Activated CD4-positive, alpha-beta memory T cell treated with anti-CD3 and anti-CD28 coated beads, Interleukin-2, amount 10 ng/mL, durations not matched to agents 7 days and 5 days (primary cell): ENCODE measurements at regions not wholly inside any gene's neighbourhood (a gene's known extent, or its start where the extent isn't known, plus 50 kb on each side); places are given as distances from the start of the nearest gene placed in this dataset.
"Not testable (repeated sequence)": the region's sequence is repeated elsewhere in the genome, so short reads cannot be mapped to it uniquely, and the experiment has no call there.

Experiments
- CTCF ChIA-PET: fragments of 350-600 bp; sonication (Branson Sonifier 250); formaldehyde crosslinking; loops from one replicate; lab custom pipeline; 2021; ENCODE audit warnings: antibody characterized with exemption, inconsistent platforms; lab: Charles Lee
- POLR2A ChIA-PET: fragments of 350-600 bp; sonication (Branson Sonifier 250); formaldehyde crosslinking; loops from one replicate; lab custom pipeline; 2021; ENCODE audit warnings: antibody characterized with exemption; lab: Charles Lee
- DNase-seq: peaks from one replicate; pipeline ENCODE4 v3.0.0-alpha.2; 2020
- H3K27ac Mint-ChIP-seq: one replicate; pipeline ENCODE4 v1.8.0; 2021; ENCODE audit warnings: mild to moderate bottlenecking, mixed read lengths
- H3K27me3 Mint-ChIP-seq: one replicate; pipeline ENCODE4 v1.8.0; 2021; ENCODE audit warnings: mixed read lengths
- H3K36me3 Mint-ChIP-seq: one replicate; pipeline ENCODE4 v1.8.0; 2021; ENCODE audit warnings: low read depth, mixed read lengths
- H3K4me1 Mint-ChIP-seq: one replicate; pipeline ENCODE4 v1.8.0; 2021; ENCODE audit warnings: mixed read lengths
- H3K4me3 Mint-ChIP-seq: one replicate; pipeline ENCODE4 v1.8.0; 2021; ENCODE audit warnings: mild to moderate bottlenecking, mixed read lengths
- H3K9me3 Mint-ChIP-seq: one replicate; pipeline ENCODE4 v1.8.0; 2021; ENCODE audit warnings: mixed read lengths

DNA sequence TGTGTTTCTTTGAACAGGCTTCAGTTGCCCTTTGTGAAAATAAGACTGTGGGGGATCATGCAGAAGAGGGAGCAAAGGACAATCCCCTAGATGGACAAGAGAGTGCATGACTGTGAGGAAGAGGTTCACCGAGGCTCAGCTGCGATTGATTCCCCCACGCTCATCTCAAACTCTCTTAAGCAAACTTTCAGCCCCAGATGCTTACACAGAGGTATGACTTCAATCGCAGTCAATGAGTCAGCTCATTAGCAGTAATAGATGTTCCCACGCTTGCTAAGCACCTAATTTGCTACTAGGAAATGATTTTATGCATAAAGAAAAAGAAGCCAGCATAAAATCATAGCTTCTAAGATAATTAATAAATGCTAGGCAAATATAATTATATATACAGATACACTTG, 2256.1 kb upstream of the AGA start:
- ChIA-PET CTCF (no interaction called here), POLR2A (no interaction called here)
- DNase-seq, result no peak
- Mint-ChIP-seq H3K27me3 (no peaks in the 10 kb centered on the region), H3K36me3 (no peaks in the 10 kb centered on the region), H3K4me3 (no peak overlapping the region), H3K9me3 (peaks cover 6% of the 10 kb centered on the region), H3K4me1 (no peaks in the 10 kb centered on the region), H3K27ac (no peak overlapping the region)

DNA sequence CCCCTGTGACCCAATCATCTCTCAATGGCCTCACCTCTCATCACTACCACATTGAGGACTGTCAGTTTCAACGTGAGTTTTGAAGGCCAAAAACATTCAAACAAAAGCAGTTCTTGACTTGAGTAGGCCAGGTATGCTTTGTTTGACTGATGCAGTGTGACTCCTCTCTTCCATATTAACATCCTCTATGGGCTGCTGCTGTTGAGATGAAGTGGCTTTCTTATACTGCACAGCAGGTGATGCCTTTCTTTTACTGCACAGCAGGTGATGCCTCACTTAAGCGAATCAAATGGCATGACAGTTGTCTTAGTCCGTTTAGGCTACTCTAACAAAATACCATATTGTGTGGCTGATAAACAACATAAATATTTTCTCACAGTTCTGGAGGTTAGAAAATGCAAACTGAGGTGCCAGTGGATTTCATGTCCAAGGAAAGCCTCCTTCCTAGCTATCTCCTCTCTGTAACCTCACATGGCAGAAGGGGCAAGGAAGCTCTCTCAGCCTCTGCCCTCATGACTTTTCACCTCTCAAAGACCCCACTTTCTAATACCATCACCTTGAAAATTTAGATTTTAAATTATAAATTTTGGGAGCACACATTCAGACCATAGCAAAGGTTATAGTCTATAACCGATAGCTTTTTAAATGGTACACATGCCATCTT, 2267.9 kb upstream of the AGA start:
- POLR2A ChIA-PET, result no interaction called here
- Mint-ChIP-seq H3K9me3 (no peaks in the 10 kb centered on the region), H3K4me3 (no peak overlapping the region), H3K27ac (no peak overlapping the region), H3K36me3 (no peaks in the 10 kb centered on the region), H3K27me3 (no peaks in the 10 kb centered on the region), H3K4me1 (no peaks in the 10 kb centered on the region)
- DNase-seq, result no peak
- CTCF ChIA-PET, result no interaction called here

DNA sequence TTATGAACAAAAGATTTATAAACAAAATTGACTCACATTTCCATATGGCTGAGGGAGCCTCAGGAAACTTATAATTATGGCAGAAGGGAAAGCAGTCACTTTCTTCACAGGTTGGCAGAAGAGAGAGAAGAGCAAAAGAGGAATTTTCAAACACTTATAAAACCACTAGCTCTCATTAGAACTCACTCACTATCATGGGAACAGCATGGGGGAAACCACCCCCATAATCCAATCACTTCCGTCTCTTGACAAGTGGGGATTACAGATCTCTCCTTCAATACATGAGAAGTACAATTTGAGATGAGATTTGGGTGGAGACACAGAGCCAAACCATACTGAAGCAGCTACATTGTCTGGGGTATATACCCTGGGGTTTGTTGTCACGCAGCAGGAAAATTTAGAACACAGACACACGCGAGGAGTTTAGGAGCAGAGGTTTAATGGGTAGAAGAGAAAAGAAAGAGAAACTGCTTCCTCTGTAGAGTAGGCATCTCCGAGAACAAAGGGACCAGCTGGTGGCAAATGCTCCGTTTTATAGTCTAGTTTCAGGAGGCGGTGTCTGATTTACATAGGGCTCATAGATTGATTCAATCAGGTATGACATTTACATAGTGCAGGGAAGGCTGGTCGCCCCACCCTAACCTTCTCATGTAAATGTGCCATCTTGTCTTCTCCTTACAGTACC, 2277.7 kb upstream of the AGA start:
- Mint-ChIP-seq H3K4me1 (no peaks in the 10 kb centered on the region), H3K9me3 (peaks cover 15% of the 10 kb centered on the region), H3K36me3 (no peaks in the 10 kb centered on the region), H3K4me3 (no peak overlapping the region), H3K27ac (no peak overlapping the region), H3K27me3 (no peaks in the 10 kb centered on the region)
- no peak for DNase-seq
- CTCF ChIA-PET, result no interaction called here
- POLR2A ChIA-PET, result no interaction called here

DNA sequence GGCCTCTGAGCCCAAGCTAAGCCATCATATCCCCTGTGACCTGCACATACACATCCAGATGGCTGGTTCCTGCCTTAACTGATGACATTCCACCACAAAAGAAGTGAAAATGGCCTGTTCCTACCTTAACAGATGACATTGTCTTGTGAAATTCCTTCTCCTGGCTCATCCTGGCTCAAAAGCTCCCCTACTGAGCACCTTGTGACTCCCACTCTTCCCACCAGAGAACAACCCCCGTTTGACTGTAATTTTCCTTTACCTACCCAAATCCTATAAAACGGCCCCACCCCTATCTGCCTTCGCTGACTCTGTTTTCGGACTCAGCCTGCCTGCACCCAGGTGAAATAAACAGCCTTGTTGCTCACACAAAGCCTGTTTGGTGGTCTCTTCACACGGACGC, 2284.3 kb upstream of the AGA start:
- H3K9me3 Mint-ChIP-seq, result peaks cover 12% of the 10 kb centered on the region
- H3K4me1 Mint-ChIP-seq, CTCF ChIA-PET, POLR2A ChIA-PET, H3K27ac Mint-ChIP-seq, H3K27me3 Mint-ChIP-seq, DNase-seq, H3K36me3 Mint-ChIP-seq, H3K4me3 Mint-ChIP-seq: not testable (repeated sequence)

DNA sequence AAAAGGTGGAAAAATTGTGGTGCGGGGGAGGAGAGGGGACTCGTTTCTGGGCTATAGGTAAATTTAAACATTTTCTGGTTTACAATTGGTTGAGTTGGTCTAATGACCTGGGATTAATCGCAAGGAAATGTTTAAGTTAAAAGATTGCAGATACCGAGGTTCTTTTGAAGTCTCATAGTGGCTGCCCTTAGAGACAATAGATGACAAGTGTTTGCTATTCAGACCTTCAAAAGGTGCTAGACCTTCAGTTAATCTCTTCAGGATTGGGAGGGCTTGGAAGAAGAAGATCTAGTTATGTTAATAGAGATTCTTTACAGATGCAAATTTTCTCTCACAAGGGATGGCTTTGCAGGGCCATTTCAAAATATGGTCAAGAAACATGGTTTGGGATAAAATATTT, 2286.1 kb upstream of the AGA start:
- no peak overlapping the region for H3K4me3 Mint-ChIP-seq
- no peaks in the 10 kb centered on the region for H3K4me1 Mint-ChIP-seq
- H3K27me3 Mint-ChIP-seq, result no peaks in the 10 kb centered on the region
- no peak for DNase-seq
- POLR2A ChIA-PET, result no interaction called here
- peaks cover 9% of the 10 kb centered on the region for H3K9me3 Mint-ChIP-seq
- CTCF ChIA-PET, result no interaction called here
- no peaks in the 10 kb centered on the region for H3K36me3 Mint-ChIP-seq
- no peak overlapping the region for H3K27ac Mint-ChIP-seq

DNA sequence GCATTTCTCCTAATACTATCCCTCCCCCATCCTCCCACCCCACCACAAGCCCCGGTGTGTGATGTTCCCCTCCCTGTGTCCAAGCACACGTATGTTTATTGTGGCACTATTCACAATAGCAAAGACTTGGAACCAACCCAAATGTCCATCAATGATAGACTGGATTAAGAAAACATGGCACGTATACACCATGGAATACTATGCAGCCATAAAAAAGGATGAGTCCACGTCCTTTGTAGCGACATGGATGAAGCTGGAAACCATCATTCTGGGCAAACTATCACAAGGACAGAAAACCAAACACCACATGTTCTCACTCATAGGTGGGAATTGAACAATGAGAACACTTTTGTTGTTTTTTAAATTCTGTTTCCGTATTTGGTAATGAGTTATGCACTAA, 2294.6 kb upstream of the AGA start:
- H3K9me3 Mint-ChIP-seq, CTCF ChIA-PET, H3K4me3 Mint-ChIP-seq, H3K27ac Mint-ChIP-seq, POLR2A ChIA-PET, H3K4me1 Mint-ChIP-seq, H3K36me3 Mint-ChIP-seq, H3K27me3 Mint-ChIP-seq, DNase-seq: not testable (repeated sequence)

DNA sequence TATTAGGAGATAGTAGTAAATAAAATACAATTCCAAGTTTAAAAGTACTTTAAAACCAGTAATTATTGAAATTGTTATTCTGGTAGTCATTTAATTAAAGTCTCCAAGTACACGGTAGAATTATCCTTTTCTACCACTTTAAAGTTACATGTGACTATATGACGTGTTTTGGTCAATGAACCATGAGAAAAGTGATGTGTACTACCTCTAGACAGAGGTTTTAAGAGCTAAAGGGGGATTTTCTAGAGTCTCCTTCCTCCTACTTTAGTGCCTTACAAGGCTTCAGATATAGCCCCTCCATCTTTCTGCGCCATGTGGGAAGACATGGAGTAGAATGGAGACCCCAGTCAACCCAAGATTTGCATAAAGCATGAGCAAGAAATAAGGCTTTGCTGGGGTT, 2296.6 kb upstream of the AGA start:
- H3K4me1 Mint-ChIP-seq, result no peaks in the 10 kb centered on the region
- ChIA-PET CTCF (no interaction called here), POLR2A (no interaction called here)
- no peaks in the 10 kb centered on the region for H3K36me3 Mint-ChIP-seq
- H3K27ac Mint-ChIP-seq, result no peak overlapping the region
- no peak for DNase-seq
- no peaks in the 10 kb centered on the region for H3K27me3 Mint-ChIP-seq
- H3K9me3 Mint-ChIP-seq, result no peaks in the 10 kb centered on the region
- no peak overlapping the region for H3K4me3 Mint-ChIP-seq

DNA sequence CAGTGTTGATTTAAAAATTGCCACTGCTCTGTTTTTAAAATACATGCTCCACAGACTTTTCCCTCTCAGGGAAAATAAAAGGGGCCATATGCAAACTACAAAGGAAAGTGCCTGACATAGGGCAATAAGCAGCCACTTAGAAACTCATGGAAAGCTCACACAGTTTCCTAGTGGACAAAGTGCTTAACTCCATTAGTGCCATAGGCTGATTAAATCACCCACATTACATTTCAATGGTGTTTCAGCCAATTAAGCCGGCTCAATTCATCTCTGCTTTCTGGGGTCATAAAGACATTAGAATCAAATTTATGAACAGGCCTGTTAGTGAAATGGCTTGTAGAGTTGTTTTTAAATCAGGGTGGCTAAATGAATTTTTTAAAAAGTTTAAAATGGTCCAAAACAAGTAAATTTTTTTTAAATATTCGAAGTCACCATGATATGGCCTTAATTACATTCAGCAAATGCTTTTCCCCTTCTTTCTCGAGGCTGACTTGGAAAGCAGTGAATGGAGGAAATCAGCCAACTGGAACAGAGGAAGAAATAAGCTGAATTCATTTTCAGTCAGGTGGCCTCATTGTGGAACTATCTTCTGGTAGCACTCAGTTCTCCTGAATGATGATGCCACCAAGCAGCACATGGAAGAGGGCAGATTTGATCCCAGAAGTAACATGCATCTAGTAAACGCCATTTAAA, 2305.1 kb upstream of the AGA start:
- Mint-ChIP-seq H3K9me3 (peaks cover 11% of the 10 kb centered on the region), H3K36me3 (no peaks in the 10 kb centered on the region), H3K27ac (no peak overlapping the region), H3K27me3 (no peaks in the 10 kb centered on the region), H3K4me1 (no peaks in the 10 kb centered on the region), H3K4me3 (no peak overlapping the region)
- ChIA-PET POLR2A (no interaction called here), CTCF (no interaction called here)
- DNase-seq, result no peak

DNA sequence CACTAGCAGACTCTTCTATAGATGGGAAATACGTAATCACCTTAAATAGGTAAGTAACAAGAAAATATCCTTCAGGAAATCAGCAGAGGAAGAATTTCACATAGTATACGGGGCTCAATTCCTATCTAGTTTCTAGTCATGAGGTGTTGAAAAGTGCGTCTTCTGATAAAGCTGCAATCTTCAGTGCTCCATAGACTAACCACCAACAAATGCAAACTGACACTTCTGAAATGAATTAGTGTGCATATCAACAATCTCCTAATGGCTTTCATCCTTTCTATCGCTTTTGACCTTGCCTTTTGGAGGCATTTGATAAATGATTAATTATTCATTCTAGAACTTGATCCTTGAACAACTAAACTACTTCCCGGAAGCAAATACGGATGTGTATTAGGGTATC, 2306.6 kb upstream of the AGA start:
- CTCF ChIA-PET, result no interaction called here
- POLR2A ChIA-PET, result no interaction called here
- DNase-seq, result no peak
- no peaks in the 10 kb centered on the region for H3K27me3 Mint-ChIP-seq
- H3K9me3 Mint-ChIP-seq, result peaks cover 11% of the 10 kb centered on the region
- H3K36me3 Mint-ChIP-seq, result no peaks in the 10 kb centered on the region
- no peak overlapping the region for H3K27ac Mint-ChIP-seq
- H3K4me1 Mint-ChIP-seq, result no peaks in the 10 kb centered on the region
- no peak overlapping the region for H3K4me3 Mint-ChIP-seq

DNA sequence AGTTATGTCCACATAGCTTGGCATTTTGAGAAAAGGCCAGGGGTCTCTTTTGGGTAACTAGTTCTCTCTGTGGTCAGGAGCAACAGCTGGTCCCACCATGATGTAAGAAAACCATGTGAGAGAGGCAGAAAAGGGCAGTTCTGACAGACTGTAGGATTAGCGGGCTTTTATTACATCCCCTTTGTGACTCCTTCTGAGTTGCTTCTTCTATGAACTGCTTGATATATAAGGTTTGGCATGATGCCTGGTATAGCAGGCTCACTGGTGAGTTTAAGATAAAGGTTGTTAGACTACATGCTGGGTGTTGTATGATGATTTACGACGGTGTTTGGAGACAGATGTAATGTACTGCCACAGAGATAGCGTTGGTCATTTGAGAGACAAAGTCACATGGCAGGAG, 2308.1 kb upstream of the AGA start:
- no peaks in the 10 kb centered on the region for H3K36me3 Mint-ChIP-seq
- H3K27me3 Mint-ChIP-seq, result no peaks in the 10 kb centered on the region
- H3K4me3 Mint-ChIP-seq, result no peak overlapping the region
- no peak overlapping the region for H3K27ac Mint-ChIP-seq
- peaks cover 9% of the 10 kb centered on the region for H3K9me3 Mint-ChIP-seq
- DNase-seq, result no peak
- no peaks in the 10 kb centered on the region for H3K4me1 Mint-ChIP-seq
- ChIA-PET POLR2A (no interaction called here), CTCF (no interaction called here)

DNA sequence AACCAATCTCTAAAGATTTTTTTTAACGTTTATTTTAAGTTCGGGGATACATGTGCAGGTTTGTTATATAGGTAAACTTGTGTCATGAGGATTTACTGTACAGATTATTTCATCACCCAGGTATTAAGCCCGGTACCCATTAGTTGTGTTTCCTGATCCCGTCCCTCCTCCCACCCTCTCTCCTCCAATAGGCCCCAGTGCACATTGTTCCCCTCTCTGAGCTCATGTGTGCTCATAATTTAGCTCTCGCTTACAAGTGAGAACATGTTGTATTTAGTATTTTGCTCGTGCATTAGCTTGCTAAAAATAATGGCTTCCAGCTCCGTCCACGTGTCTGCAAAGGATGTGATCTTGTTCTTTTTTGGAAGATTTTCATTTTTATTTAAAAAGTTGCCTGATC, 2309.4 kb upstream of the AGA start:
- no peak for DNase-seq
- Mint-ChIP-seq H3K9me3 (peaks cover 5% of the 10 kb centered on the region), H3K4me3 (no peak overlapping the region), H3K36me3 (no peaks in the 10 kb centered on the region), H3K4me1 (no peaks in the 10 kb centered on the region), H3K27me3 (no peaks in the 10 kb centered on the region), H3K27ac (no peak overlapping the region)
- ChIA-PET POLR2A (no interaction called here), CTCF (no interaction called here)

DNA sequence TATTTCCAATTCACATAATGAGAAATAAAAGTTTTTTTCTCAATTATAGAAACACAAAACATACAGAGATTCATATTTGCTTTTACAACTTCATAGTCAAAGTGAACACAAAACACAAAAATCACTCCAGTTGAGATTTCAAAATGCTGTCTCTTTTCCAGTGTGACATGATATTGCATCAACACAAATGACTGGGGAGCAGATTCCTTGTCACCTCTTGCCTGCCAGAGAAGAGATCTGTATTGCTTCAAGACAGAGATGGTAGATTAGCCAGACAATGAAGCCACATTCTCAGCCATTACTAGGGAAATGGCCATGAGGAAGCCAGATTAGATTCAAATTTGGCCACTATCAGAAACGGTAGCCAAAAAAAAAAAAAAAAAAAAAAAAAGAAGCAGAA, 2313.1 kb upstream of the AGA start:
- Mint-ChIP-seq H3K4me3 (no peak overlapping the region), H3K27me3 (no peaks in the 10 kb centered on the region), H3K36me3 (no peaks in the 10 kb centered on the region), H3K27ac (no peak overlapping the region), H3K9me3 (peaks cover 3% of the 10 kb centered on the region), H3K4me1 (no peaks in the 10 kb centered on the region)
- CTCF ChIA-PET, result no interaction called here
- POLR2A ChIA-PET, result interaction anchor here (0.6 kb wide), 1 partner anchor 94 kb away, joined by 3 read pairs; no protein-coding TSS in a partner anchor
- DNase-seq, result no peak

DNA sequence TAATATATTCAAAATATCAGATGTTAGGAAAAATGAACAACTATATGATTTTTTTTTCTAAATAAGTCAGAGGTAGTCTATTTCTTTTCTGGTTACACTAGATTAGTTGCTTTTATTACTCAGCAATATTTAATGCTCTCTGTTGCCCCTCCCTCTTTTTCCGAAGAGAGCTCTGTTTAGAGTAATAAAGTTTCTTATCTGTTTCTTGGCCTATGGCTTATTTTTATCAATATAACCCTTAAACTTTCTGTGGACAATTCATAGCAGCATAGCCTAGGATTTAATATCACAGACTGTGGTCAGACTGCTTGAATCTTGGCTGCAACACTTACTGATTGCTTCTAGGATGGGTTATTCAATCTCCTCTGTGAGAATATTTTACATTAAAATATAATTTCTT, 2315.4 kb upstream of the AGA start:
- ChIA-PET CTCF (no interaction called here), POLR2A (no interaction called here)

DNA sequence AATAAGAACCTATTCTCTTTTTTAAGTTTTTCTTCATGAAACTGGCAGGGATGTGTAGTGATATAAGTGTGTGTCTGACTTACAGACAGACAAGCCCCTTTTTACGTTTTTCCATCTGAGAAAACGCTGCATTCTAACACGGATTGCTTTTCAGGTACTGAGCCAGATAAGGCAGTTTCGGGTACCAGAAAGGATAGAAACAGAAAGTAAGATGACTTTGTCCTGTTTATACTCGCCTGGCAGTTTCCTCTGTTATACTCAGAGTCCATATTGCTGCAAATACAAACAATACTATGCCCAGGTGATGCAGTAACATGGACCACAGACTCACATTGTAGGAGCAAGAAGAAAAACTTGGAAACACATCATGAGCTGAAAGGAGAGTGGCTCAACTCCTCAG, 2320.6 kb upstream of the AGA start:
- H3K4me1 Mint-ChIP-seq, result no peaks in the 10 kb centered on the region

More for the DNA sequence above, 2315.4 kb upstream of the AGA start:
- Mint-ChIP-seq H3K4me3 (no peak overlapping the region), H3K27ac (no peak overlapping the region), H3K9me3 (no peaks in the 10 kb centered on the region), H3K4me1 (no peaks in the 10 kb centered on the region), H3K27me3 (no peaks in the 10 kb centered on the region), H3K36me3 (no peaks in the 10 kb centered on the region)
- DNase-seq, result no peak

More for the DNA sequence above, 2320.6 kb upstream of the AGA start:
- no peak for DNase-seq
- Mint-ChIP-seq H3K27ac (no peak overlapping the region), H3K9me3 (no peaks in the 10 kb centered on the region), H3K36me3 (no peaks in the 10 kb centered on the region), H3K4me3 (no peak overlapping the region), H3K27me3 (no peaks in the 10 kb centered on the region)
- POLR2A ChIA-PET, result no interaction called here
- CTCF ChIA-PET, result no interaction called here
